ENCODE measurements at regions not wholly inside any gene's neighbourhood (a gene's known extent, or its start where the extent isn't known, plus 50 kb on each side); places are given as distances from the start of the nearest gene placed in this dataset.
"Not testable (repeated sequence)": the region's sequence is repeated elsewhere in the genome, so short reads cannot be mapped to it uniquely, and the experiment has no call there.

DNA sequence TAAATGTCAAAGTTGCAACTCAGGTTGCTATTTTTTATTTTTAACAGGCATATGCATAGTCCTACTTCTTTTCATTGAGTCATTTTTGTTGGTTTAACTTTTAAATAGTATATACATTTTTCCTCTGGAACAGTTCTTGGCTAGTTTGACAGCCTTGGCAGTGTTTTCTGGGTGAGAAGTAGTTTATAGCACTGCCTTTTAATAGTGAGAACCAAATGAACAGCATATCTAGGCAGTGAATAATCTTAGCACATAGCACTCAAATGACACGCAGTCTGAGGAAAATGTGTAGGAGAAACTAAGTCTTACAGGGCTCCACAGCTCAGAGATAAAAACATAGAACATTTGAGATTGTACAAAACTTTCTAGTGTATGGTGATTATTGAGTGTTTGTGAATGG is 265.5 kb upstream of the POT1 start:
- H3K4me3 ChIP-seq = no peak overlapping the region
- H2AFZ ChIP-seq = no peak overlapping the region
- 0 out of 2 replicates have a peak, but pooled peaks cover 8% of the 10 kb centered on the region for H3K9me3 ChIP-seq (ENCODE audit: insufficient read depth, low read depth)
- H3K9me2 ChIP-seq (ENCODE audit: insufficient read depth) = no peaks in the 10 kb centered on the region; the same call in 1 of the 2 replicates
- H3K4me1 ChIP-seq (replicated peaks; ENCODE audit: insufficient read depth) = no peaks in the 10 kb centered on the region
- H3F3A ChIP-seq (ENCODE audit: insufficient read depth, low read depth) = no peaks in the 10 kb centered on the region
- intact Hi-C loops (cut with micrococcal nuclease; ENCODE audit: unreplicated experiment) = no loop called here
- H3K27me3 ChIP-seq (ENCODE audit: insufficient read depth, low read depth) = no peaks in the 10 kb centered on the region
- H3K4me2 ChIP-seq = no peak overlapping the region
- no peak overlapping the region for H3K27ac ChIP-seq
- no peaks in the 10 kb centered on the region for H4K20me1 ChIP-seq (ENCODE audit: insufficient read depth)
- TF ChIP-seq, protein P1, sequence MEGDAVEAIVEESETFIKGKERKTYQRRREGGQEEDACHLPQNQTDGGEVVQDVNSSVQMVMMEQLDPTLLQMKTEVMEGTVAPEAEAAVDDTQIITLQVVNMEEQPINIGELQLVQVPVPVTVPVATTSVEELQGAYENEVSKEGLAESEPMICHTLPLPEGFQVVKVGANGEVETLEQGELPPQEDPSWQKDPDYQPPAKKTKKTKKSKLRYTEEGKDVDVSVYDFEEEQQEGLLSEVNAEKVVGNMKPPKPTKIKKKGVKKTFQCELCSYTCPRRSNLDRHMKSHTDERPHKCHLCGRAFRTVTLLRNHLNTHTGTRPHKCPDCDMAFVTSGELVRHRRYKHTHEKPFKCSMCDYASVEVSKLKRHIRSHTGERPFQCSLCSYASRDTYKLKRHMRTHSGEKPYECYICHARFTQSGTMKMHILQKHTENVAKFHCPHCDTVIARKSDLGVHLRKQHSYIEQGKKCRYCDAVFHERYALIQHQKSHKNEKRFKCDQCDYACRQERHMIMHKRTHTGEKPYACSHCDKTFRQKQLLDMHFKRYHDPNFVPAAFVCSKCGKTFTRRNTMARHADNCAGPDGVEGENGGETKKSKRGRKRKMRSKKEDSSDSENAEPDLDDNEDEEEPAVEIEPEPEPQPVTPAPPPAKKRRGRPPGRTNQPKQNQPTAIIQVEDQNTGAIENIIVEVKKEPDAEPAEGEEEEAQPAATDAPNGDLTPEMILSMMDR (conservative IDR thresholded peaks at IDR 0.05) = no peak
- TF ChIP-seq EZH2 (IDR thresholded peaks at IDR 0.05; ENCODE audit: low read depth) = no peak
- CTCF ChIA-PET = no interaction called here
- POLR2A ChIA-PET (ENCODE audit: unreplicated experiment) = no interaction called here
- H3K79me2 ChIP-seq (ENCODE audit: low read depth) = no peaks in the 10 kb centered on the region
- H3K36me3 ChIP-seq (ENCODE audit: low read depth) = no peaks in the 10 kb centered on the region
- BruUV-seq (replicated peaks) = no TSS peak
- DNase-seq = no peak

DNA sequence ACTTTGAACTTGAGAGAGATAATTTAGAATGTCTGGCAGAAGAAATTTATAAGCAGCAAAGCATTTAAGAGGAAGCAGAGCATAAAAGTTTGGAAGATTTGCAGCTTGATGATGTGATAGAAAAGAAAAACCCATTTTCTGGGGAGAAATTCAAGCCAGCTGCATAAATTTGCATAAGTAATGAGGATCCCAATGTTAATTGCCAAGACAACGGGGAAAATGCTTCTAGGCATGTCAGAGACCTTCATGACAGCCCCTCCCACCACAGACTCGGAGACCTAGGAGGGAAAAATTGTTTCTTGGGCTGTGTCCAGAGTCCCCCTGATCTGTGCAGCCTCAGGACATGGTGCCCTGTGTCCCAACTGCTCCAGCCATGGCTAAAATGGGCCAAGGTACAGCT is 263.6 kb upstream of the POT1 start:
- Histone ChIP-seq H3K27ac (no peak overlapping the region), H3K9me2 (ENCODE audit: insufficient read depth) (no peaks in the 10 kb centered on the region; the same call in 1 of the 2 replicates), H4K20me1 (ENCODE audit: insufficient read depth) (no peaks in the 10 kb centered on the region), H3F3A (ENCODE audit: insufficient read depth, low read depth) (no peaks in the 10 kb centered on the region), H3K79me2 (ENCODE audit: low read depth) (no peaks in the 10 kb centered on the region), H3K9me3 (ENCODE audit: insufficient read depth, low read depth) (0 out of 2 replicates have a peak, but pooled peaks cover 8% of the 10 kb centered on the region), H3K4me3 (no peak overlapping the region), H2AFZ (no peak overlapping the region), H3K4me1 (replicated peaks; ENCODE audit: insufficient read depth) (no peaks in the 10 kb centered on the region), H3K27me3 (ENCODE audit: insufficient read depth, low read depth) (no peaks in the 10 kb centered on the region), H3K36me3 (ENCODE audit: low read depth) (no peaks in the 10 kb centered on the region), H3K4me2 (no peak overlapping the region)
- POLR2A ChIA-PET (ENCODE audit: unreplicated experiment) = no interaction called here
- DNase-seq = no peak
- no TSS peak for BruUV-seq (replicated peaks)
- intact Hi-C loops (cut with micrococcal nuclease; ENCODE audit: unreplicated experiment) = no loop called here
- TF ChIP-seq, protein P1 (conservative IDR thresholded peaks at IDR 0.05) = no peak
- TF ChIP-seq EZH2 (IDR thresholded peaks at IDR 0.05; ENCODE audit: low read depth) = no peak
- CTCF ChIA-PET = no interaction called here

DNA sequence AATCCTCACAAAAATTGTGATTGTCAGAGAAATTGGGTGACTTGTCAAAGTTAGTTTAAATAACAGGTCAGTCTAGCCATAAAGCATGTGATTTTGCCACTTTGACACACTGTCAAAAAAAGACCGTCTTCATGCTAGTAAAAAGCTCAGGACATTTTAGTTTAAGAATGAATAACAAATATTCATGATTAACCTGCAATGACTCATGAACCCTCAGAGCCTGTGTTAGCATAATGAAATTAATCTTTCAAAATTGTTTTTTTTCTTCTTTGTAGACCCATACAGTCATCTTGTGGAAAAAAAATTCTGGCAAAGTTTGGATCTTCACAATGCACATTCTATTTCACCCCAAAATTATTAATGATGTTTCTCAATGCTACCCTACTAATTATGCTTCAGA is 255.2 kb upstream of the POT1 start:
- H4K20me1 ChIP-seq (ENCODE audit: insufficient read depth) = no peaks in the 10 kb centered on the region
- no peak overlapping the region for H3K4me3 ChIP-seq
- TF ChIP-seq, protein P1 (conservative IDR thresholded peaks at IDR 0.05) = no peak
- TF ChIP-seq EZH2 (IDR thresholded peaks at IDR 0.05; ENCODE audit: low read depth) = no peak
- no peak overlapping the region for H3K4me2 ChIP-seq
- no TSS peak for BruUV-seq (replicated peaks)
- no peaks in the 10 kb centered on the region; the same call in 1 of the 2 replicates for H3K9me2 ChIP-seq (ENCODE audit: insufficient read depth)
- H3K27me3 ChIP-seq (ENCODE audit: insufficient read depth, low read depth) = no peaks in the 10 kb centered on the region
- H3F3A ChIP-seq (ENCODE audit: insufficient read depth, low read depth) = no peaks in the 10 kb centered on the region
- POLR2A ChIA-PET (ENCODE audit: unreplicated experiment) = no interaction called here
- intact Hi-C loops (cut with micrococcal nuclease; ENCODE audit: unreplicated experiment) = no loop called here
- CTCF ChIA-PET = no interaction called here
- no peaks in the 10 kb centered on the region for H3K9me3 ChIP-seq (ENCODE audit: insufficient read depth, low read depth)
- no peaks in the 10 kb centered on the region for H3K79me2 ChIP-seq (ENCODE audit: low read depth)
- no peaks in the 10 kb centered on the region for H3K4me1 ChIP-seq (replicated peaks; ENCODE audit: insufficient read depth)
- H3K27ac ChIP-seq = no peak overlapping the region
- no peaks in the 10 kb centered on the region for H3K36me3 ChIP-seq (ENCODE audit: low read depth)
- 0 out of 2 replicates have a peak overlapping the region, but pooled peaks have one; percentile 27 for H2AFZ ChIP-seq
- DNase-seq = no peak

DNA sequence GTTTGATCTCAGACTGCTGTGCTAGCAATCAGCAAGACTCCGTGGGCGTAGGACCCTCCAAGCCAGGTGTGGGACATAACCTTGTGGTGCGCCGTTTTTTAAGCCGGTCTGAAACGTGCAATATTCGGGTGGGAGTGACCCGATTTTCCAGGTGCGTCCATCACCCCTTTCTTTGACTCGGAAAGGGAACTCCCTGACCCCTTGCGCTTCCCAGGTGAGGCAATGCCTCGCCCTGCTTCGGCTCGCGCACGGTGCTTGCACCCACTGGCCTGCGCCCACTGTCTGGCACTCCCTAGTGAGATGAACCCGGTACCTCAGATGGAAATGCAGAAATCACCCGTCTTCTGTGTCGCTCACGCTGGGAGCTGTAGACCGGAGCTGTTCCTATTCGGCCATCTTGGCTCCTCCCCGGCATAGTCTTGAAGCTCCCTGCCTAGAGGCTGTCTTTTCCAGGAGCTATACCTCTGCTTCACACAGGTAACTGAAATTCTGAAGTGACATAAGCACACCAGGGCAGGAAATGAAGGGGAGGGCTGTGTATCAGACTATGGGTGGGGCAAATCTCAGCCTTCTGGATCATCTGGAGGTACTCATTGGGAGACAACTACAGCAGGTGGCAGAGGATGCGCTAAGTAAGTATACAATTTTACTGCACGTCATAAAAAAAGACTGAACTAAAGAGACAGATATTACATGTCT is 252.1 kb upstream of the POT1 start:
- H3F3A ChIP-seq (ENCODE audit: insufficient read depth, low read depth); H3K4me1 ChIP-seq (replicated peaks; ENCODE audit: insufficient read depth); POLR2A ChIA-PET (ENCODE audit: unreplicated experiment); H3K27ac ChIP-seq; H3K9me2 ChIP-seq (ENCODE audit: insufficient read depth); H3K4me3 ChIP-seq; H3K79me2 ChIP-seq (ENCODE audit: low read depth); H3K4me2 ChIP-seq; H3K27me3 ChIP-seq (ENCODE audit: insufficient read depth, low read depth); H2AFZ ChIP-seq; CTCF ChIA-PET; H3K36me3 ChIP-seq (ENCODE audit: low read depth); DNase-seq; intact Hi-C loops (cut with micrococcal nuclease; ENCODE audit: unreplicated experiment); H3K9me3 ChIP-seq (ENCODE audit: insufficient read depth, low read depth); BruUV-seq (replicated peaks); H4K20me1 ChIP-seq (ENCODE audit: insufficient read depth): not testable (repeated sequence)
